AG10803 (cell line): ENCODE measurements at regions not wholly inside any gene's neighbourhood (a gene's known extent, or its start where the extent isn't known, plus 50 kb on each side); places are given as distances from the start of the nearest gene placed in this dataset.
"Not testable (repeated sequence)": the region's sequence is repeated elsewhere in the genome, so short reads cannot be mapped to it uniquely, and the experiment has no call there.

Experiments
- DNase-seq: peaks from one replicate; pipeline ENCODE4 v3.0.0; 2010; ENCODE audit warnings: low read depth
- H3K4me3 ChIP-seq: 2 replicates; pipeline ENCODE4 v1.5.1; 2011; ENCODE audit warnings: mild to moderate bottlenecking, low read length, control low read depth
- CTCF ChIP-seq: conservative IDR thresholded peaks from 2 replicates; pipeline ENCODE4 v1.5.1; 2011; ENCODE audit warnings: mild to moderate bottlenecking, low read length, control low read depth, inconsistent platforms

DNA sequence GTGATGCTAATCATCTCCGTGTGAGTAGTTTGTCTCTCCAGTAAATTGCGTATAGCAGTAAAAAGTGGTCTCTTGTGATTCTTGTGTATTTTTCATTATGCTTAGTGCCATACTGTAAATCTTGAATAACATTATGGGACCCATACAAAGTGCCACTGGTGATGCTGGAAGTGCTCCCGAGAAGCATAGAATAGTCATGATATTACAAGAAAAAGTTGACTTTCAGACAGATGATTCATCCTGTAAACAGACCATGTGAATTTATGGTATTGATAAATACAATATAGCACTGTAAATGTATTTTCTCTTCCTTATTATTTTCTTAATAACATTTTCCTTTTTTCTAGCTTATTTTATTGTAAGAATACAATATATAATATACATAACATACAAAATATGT, 74.6 kb upstream of the CDK6 start:
- H3K4me3 ChIP-seq = no peak overlapping the region
- no peak for DNase-seq
- TF ChIP-seq CTCF = no peak

DNA sequence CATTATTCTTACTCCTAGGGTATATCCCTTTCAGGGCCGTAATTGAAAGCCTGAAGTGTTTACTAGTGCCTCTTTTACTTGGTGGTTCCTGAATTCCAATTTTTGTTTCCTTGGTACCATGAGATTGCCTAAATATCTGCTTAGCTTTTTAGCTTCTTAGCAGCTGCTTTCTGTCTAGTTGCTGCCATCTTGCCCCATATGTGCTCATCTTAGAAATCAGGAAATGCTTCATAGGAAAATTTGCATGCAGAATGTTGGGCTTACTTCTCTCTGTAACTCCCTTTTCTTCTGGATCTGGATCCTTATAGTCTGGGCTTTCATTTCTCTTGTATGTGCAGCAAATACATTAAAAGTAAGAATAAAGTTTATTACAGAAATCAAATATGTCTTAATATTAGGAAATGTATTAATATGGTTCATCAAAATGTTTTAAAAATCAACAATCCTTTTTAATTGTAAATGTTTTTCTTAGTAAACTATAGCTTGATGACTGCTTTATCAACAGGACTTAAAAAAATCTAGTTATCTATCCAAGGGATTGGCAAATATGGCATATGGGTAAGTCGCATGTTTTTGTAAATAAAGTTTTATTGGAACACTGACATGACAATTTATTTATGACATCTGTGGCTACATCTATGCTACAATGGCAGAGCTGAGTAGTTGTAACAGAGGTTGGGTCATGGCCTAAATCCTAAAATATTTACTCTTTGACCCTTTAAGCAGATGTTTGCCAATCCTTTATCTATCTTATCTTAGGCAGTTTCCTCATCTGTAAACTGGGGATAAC, 73.5 kb upstream of the CDK6 start:
- DNase-seq = no peak
- H3K4me3 ChIP-seq = no peak overlapping the region
- TF ChIP-seq CTCF = no peak

DNA sequence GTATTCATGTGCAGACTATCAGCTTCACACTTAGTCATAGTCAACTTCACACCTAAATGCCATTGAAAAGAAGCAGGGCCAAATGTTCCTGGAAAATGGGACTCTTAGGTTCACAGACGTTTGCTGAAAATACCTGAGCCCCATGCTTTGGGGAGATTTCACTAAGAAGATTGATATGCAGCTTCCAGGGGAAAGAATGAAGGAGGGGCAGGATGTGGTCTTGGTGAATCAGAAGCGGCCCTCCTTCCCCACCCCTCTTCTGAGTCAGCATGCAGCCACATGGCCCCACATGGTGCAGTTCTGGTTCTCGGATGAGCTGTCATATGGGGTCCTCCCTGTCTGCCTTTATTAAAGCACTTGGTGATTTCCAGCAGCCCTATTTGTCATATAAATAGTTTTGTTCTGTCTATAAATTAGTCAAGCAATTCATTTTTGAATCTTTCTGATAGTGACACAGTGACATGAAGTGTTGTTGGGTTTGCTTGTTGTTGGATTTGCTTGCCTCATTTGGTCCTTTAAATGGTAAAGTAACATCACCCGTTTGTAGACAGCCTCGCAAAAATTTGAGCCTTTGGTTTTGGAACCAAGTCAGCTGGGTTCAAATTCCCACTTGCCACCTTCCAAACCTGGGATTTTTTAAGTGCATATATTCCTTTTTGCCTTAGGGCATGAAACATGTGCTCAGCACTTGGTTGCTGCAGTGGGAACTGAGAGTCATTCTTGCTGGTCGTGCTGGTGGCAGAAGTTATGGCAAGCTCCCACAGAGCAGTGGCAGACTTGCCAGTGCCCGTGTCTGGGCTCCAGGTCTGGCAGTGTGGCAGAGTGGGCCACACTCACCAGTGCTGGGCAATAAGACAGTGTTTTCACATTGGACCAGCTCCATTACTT, 68.1 kb upstream of the CDK6 start:
- H3K4me3 ChIP-seq = no peak overlapping the region
- TF ChIP-seq CTCF = no peak
- DNase-seq = peak; percentile 95

DNA sequence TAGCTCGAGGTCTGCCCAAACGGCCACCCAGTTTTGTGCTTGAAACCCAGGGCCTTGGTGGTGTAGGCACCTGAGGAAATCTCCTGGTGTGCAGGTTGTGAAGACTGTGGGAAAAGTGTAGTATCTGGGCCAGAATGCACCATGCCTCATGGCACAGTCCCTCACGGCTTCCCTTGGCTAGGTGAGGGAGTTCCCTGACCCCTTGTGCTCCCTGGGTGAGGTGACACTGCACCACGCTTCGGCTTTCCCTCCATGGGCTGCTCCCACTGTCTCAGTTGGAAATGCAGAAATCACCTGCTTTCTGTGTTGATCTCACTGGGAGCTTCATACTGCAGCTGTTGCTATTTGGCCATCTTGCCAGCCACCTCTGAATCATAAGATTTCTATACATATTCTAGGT, 62.4 kb upstream of the CDK6 start:
- TF ChIP-seq CTCF = no peak
- no peak for DNase-seq
- H3K4me3 ChIP-seq = no peak overlapping the region

GRCh38 chr7:92894857-92895256, 58.5 kb upstream of the CDK6 start:
- H3K4me3 ChIP-seq, DNase-seq: not testable (repeated sequence)

DNA sequence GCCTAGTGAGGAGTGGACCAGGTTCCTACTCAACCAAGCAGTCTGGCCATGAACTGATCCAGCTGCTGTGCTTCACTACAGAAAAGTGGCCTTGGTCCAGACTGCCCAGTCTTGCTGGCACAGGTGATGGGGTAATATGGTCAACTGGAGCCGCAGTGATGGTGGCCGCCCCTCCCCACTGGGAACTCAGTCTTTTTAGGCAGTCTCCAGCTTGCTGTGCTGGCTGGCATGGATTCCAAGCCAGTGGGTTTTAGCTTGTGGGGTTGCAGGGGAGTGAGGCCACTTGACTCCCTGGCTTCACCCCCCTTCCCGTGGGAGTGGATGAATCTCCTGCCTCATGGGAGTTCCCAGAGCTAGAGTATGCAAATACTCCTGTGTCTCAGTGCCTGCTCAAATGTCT, 52.7 kb upstream of the CDK6 start:
- TF ChIP-seq CTCF = no peak
- H3K4me3 ChIP-seq = no peak overlapping the region
- DNase-seq = no peak
